ENCODE measurements at regions not wholly inside any gene's neighbourhood (a gene's known extent, or its start where the extent isn't known, plus 50 kb on each side); places are given as distances from the start of the nearest gene placed in this dataset.

GRCh38 chr19:28889941-28890670 is 322.8 kb downstream of the UQCRFS1 start:
- no peak for TF ChIP-seq CTCF (IDR thresholded peaks at IDR 0.05)
- TF ChIP-seq EP300 (IDR thresholded peaks at IDR 0.05), result no peak
- no peak for TF ChIP-seq POLR2A (IDR thresholded peaks at IDR 0.05)

All from sigmoid colon (tissue), 4 donors.